ENCODE measurements at regions not wholly inside any gene's neighbourhood (a gene's known extent, or its start where the extent isn't known, plus 50 kb on each side); places are given as distances from the start of the nearest gene placed in this dataset.
A peak's percentile ranks its signal among the peaks of the same experiment; 100 is the strongest.
"Not testable (repeated sequence)": the region's sequence is repeated elsewhere in the genome, so short reads cannot be mapped to it uniquely, and the experiment has no call there.

GRCh38 chr10:108039821-108040584 lies 875.5 kb upstream of the SORCS1 start:
- no peak for DNase-seq (ENCODE audit: extremely low spot score)
- no peak overlapping the region for H3K4me3 ChIP-seq (ENCODE audit: low read depth, low read length)
- H3K4me1 ChIP-seq (ENCODE audit: insufficient read depth): no peaks in the 10 kb centered on the region
- H3K27ac ChIP-seq (ENCODE audit: low read depth): no peak overlapping the region
- peaks cover 1% of the 10 kb centered on the region for H3K36me3 ChIP-seq (ENCODE audit: insufficient read depth)
- 93% methylated on average over 8 of the region's 8 CpGs for WGBS

GRCh38 chr10:108037061-108037460 lies 872.6 kb upstream of the SORCS1 start:
- Histone ChIP-seq H3K36me3 (ENCODE audit: insufficient read depth) (peaks cover 1% of the 10 kb centered on the region), H3K27ac (ENCODE audit: low read depth) (no peak overlapping the region), H3K4me3 (ENCODE audit: low read depth, low read length) (no peak overlapping the region), H3K4me1 (ENCODE audit: insufficient read depth) (no peaks in the 10 kb centered on the region)
- DNase-seq (ENCODE audit: extremely low spot score): no peak

- no peaks in the 10 kb centered on the region for H3K4me1 ChIP-seq (ENCODE audit: insufficient read depth)
- H3K4me3 ChIP-seq (ENCODE audit: low read depth, low read length): no peak overlapping the region
- H3K27ac ChIP-seq (ENCODE audit: low read depth): no peak overlapping the region
- WGBS: 31% methylated on average over 1 of the region's 1 CpG
- DNase-seq (ENCODE audit: extremely low spot score): no peak
- H3K36me3 ChIP-seq (ENCODE audit: insufficient read depth): peaks cover under 1% of the 10 kb centered on the region
Measured at GRCh38 chr10:108036265-108036664, 871.8 kb upstream of the SORCS1 start.

DNA sequence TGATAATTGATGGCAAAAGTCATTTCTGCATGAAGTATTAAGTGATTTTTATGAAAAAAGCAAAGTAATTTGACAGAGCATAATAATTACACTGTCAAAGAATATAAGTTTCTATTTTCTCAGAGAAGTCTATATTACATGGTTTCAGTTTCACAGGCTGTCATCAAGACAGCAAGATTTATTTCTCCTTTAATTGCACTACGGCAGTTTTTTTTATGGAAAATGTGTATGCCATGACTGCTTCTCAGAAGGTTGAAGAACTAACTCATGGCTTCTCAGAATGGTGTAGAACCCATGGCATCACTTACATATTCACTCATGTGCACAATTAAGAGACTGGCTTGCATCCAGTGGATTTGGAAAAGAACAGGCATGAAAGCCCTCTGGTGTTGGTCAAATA lies 870.3 kb upstream of the SORCS1 start:
- Histone ChIP-seq H3K4me1 (ENCODE audit: insufficient read depth) (no peaks in the 10 kb centered on the region), H3K4me3 (ENCODE audit: low read depth, low read length) (no peak overlapping the region), H3K36me3 (ENCODE audit: insufficient read depth) (no peaks in the 10 kb centered on the region), H3K27ac (ENCODE audit: low read depth) (no peak overlapping the region)
- DNase-seq (ENCODE audit: extremely low spot score): no peak
- WGBS: 71% methylated on average over 1 of the region's 1 CpG

DNA sequence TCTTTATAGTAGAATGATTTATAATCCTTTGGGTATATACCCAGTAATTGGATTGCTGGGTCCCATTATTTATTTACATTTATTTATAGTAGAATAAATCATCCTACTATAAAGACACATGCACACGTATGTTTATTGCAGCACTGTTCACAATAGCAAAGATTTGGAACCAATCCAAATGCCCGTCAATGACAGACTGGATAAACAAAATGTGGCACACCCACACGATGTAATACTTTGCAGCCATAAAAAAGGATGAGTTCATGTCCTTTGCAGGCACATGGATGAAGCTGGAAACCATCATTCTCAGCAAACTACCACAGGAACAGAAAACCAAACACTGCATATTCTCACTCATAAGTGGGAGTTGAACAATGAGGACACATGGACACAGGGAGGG lies 869.0 kb upstream of the SORCS1 start:
- 19% methylated on average over 3 of the region's 3 CpGs for WGBS
- DNase-seq (ENCODE audit: extremely low spot score): peak; percentile 43
- H3K36me3 ChIP-seq (ENCODE audit: insufficient read depth); H3K27ac ChIP-seq (ENCODE audit: low read depth); H3K4me1 ChIP-seq (ENCODE audit: insufficient read depth); H3K4me3 ChIP-seq (ENCODE audit: low read depth, low read length): not testable (repeated sequence)

DNA sequence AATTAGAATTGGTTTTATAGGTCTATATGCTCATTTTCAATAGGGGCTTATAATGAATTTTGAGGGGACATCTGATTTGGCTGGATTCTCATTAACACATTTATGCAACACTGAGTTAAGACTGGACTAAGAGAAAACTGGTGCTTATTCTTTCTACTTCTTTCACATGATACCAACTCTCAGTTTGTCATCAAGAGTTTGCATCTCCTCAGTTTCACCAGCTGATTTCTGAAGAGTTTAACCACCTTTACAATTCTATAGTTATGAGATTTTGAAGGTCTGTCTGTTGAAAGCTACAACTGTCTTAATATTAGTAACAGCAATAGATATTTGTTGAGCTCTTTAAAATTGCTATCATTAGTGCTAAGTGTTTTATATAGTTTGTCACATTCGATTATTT lies 867.0 kb upstream of the SORCS1 start:
- Histone ChIP-seq H3K36me3 (ENCODE audit: insufficient read depth) (no peaks in the 10 kb centered on the region), H3K4me3 (ENCODE audit: low read depth, low read length) (no peak overlapping the region), H3K27ac (ENCODE audit: low read depth) (no peak overlapping the region), H3K4me1 (ENCODE audit: insufficient read depth) (no peaks in the 10 kb centered on the region)
- 89% methylated on average over 1 of the region's 1 CpG for WGBS
- no peak for DNase-seq (ENCODE audit: extremely low spot score)

DNA sequence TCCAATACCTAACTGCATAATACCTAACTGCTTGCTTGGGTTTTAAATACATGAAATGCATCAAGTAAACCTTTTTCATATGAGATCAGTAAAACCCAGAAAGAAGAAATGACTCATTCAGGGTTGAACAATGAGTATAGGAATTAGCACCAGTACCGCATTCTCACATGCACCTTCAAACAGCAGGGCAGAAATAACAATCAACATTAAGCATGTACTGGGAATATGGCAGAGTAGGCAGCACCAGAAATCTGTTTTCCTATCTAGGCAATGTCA lies 850.3 kb upstream of the SORCS1 start:
- Histone ChIP-seq H3K4me3 (ENCODE audit: low read depth, low read length) (no peak overlapping the region), H3K36me3 (ENCODE audit: insufficient read depth) (no peaks in the 10 kb centered on the region), H3K27ac (ENCODE audit: low read depth) (no peak overlapping the region), H3K4me1 (ENCODE audit: insufficient read depth) (no peaks in the 10 kb centered on the region)
- no peak for DNase-seq (ENCODE audit: extremely low spot score)
- WGBS: 96% methylated on average over 1 of the region's 1 CpG

DNA sequence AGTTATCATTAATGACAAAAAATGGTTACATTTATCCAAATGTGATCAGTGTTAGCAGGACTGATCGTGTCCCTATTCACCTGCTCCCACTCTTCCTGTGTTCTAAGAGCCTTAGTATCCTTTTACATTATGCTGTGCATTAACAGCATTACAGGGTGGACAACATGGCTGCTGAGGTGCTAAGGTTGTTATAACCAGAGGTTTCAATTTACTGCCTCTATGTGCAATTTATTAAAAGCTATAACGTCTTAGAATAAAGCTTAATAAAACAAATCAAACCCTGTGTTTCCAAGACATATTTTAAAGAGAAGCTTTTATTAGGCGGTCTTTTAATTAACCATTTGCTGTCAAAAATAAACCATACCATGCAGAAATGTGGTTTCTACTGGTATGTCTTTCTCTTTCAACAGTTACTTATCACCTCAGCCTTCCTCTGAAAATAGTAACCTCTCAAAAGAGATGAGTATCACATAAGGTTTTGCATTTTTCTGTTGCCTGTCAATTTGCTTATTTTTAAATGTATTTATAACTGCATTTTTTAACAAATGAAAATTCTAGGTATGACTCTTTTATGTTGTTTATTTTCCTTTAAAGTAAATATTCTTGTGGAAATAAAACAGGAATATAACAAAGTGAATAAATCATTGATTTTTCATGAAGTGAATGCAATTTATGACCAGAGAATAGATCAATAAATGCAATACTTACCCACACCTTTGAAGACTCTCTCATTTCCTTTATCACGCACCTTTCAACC lies 849.8 kb upstream of the SORCS1 start:
- H3K36me3 ChIP-seq (ENCODE audit: insufficient read depth): no peaks in the 10 kb centered on the region
- no peaks in the 10 kb centered on the region for H3K4me1 ChIP-seq (ENCODE audit: insufficient read depth)
- WGBS: 74% methylated on average over 4 of the region's 4 CpGs
- no peak for DNase-seq (ENCODE audit: extremely low spot score)
- no peak overlapping the region for H3K27ac ChIP-seq (ENCODE audit: low read depth)
- no peak overlapping the region for H3K4me3 ChIP-seq (ENCODE audit: low read depth, low read length)

DNA sequence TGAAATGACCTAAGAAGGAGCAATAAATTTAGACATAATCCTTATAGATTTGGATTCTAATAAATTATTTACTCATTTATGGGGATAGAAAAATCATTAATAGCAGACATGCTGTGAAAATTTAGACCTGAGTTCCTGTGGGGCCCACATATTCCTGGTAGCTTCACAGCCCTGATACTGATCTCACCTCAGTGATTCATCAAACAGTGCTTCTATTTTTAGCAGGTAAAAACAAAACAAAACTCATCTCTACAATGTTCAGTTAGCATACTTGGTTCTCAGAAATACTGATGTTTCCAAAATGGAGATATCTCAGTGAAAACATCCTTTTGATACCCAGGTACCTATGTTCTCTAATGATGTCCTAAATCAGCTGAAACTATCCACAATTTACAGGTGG lies 841.1 kb upstream of the SORCS1 start:
- Histone ChIP-seq H3K27ac (ENCODE audit: low read depth) (no peak overlapping the region), H3K4me3 (ENCODE audit: low read depth, low read length) (no peak overlapping the region), H3K36me3 (ENCODE audit: insufficient read depth) (no peaks in the 10 kb centered on the region), H3K4me1 (ENCODE audit: insufficient read depth) (no peaks in the 10 kb centered on the region)
- DNase-seq (ENCODE audit: extremely low spot score): no peak

DNA sequence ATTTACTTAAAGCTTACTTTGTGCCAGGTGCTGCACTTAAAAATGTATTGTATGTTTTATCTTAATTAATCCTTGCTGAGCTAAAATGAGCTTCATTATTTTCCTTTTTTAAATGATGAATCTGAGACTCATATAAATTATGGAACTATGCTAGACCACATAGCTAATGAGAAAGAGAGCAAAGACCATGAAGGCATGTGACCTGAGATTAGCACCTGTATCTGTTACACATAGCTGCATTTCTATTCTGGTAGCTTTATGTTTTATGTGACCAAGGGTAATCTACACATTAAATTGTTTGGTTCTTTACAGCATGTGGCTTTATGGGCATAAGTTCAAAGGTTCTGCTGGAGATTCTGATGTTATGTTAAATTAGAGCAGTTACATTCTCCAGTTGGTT lies 839.1 kb upstream of the SORCS1 start:
- Histone ChIP-seq H3K27ac (ENCODE audit: low read depth) (no peak overlapping the region), H3K4me1 (ENCODE audit: insufficient read depth) (no peaks in the 10 kb centered on the region), H3K36me3 (ENCODE audit: insufficient read depth) (no peaks in the 10 kb centered on the region), H3K4me3 (ENCODE audit: low read depth, low read length) (no peak overlapping the region)
- DNase-seq (ENCODE audit: extremely low spot score): no peak

DNA sequence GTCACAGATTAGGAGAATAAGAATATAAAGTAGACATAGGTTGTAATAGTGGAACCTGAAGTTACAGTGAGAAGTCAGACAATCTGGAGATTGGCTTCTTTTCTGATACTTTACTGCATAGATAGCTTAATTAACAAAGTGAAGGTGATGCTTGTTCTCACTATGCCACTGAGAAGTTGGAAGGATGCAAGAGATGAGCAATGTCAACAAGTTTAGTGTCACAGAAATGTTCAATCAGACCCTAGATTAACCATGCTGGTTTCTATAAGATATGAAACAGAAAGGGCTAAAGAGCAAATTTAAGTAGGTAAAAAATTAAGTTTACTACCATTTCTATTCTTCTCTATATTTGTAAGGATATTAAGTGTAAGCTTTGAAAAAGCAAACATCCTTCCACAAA lies 838.6 kb upstream of the SORCS1 start:
- no peak for DNase-seq (ENCODE audit: extremely low spot score)
- Histone ChIP-seq H3K27ac (ENCODE audit: low read depth) (no peak overlapping the region), H3K36me3 (ENCODE audit: insufficient read depth) (no peaks in the 10 kb centered on the region)

GRCh38 chr10:108000365-108000764 lies 835.9 kb upstream of the SORCS1 start:
- Histone ChIP-seq H3K4me3 (ENCODE audit: low read depth, low read length) (no peak overlapping the region), H3K36me3 (ENCODE audit: insufficient read depth) (no peaks in the 10 kb centered on the region), H3K27ac (ENCODE audit: low read depth) (no peak overlapping the region), H3K4me1 (ENCODE audit: insufficient read depth) (no peaks in the 10 kb centered on the region)
- DNase-seq (ENCODE audit: extremely low spot score): no peak
- 89% methylated on average over 1 of the region's 1 CpG for WGBS

More for the DNA sequence above, 838.6 kb upstream of the SORCS1 start:
- H3K4me1 ChIP-seq (ENCODE audit: insufficient read depth): no peaks in the 10 kb centered on the region
- H3K4me3 ChIP-seq (ENCODE audit: low read depth, low read length): no peak overlapping the region

- DNase-seq (ENCODE audit: extremely low spot score): no peak
- Histone ChIP-seq H3K27ac (ENCODE audit: low read depth) (no peak overlapping the region), H3K4me1 (ENCODE audit: insufficient read depth) (no peaks in the 10 kb centered on the region), H3K4me3 (ENCODE audit: low read depth, low read length) (no peak overlapping the region), H3K36me3 (ENCODE audit: insufficient read depth) (no peaks in the 10 kb centered on the region)
- WGBS: 45% methylated on average over 3 of the region's 3 CpGs
Measured at GRCh38 chr10:107994621-107995270, 830.2 kb upstream of the SORCS1 start.

DNA sequence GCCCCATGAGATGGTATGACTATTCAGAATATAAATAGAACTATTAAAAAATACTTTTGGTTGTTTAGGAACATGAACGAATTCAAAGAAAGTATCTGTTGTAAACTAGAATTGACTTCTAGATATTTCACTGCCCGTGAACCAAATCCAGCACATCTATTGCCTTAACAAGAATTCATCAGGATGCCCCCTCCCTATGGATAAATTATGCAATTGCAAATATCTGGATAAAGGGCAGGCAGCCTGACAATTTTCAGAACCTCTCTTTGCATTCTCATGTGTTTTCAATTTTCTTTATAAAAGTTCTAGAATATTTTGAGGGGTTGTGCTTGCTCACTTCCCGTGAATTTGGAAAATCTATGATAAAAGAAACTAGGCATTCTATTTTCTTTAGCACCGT lies 822.1 kb upstream of the SORCS1 start:
- no peak overlapping the region for H3K27ac ChIP-seq (ENCODE audit: low read depth)
- DNase-seq (ENCODE audit: extremely low spot score): no peak
- no peaks in the 10 kb centered on the region for H3K4me1 ChIP-seq (ENCODE audit: insufficient read depth)
- WGBS: 68% methylated on average over 4 of the region's 4 CpGs
- no peak overlapping the region for H3K4me3 ChIP-seq (ENCODE audit: low read depth, low read length)
- H3K36me3 ChIP-seq (ENCODE audit: insufficient read depth): no peaks in the 10 kb centered on the region

Measured in urinary bladder (tissue), 3 donors.